GM19467 (cell line): ENCODE measurements at regions not wholly inside any gene's neighbourhood (a gene's known extent, or its start where the extent isn't known, plus 50 kb on each side); places are given as distances from the start of the nearest gene placed in this dataset.

Source experiments
- ATAC-seq: cut with Tn5 transposase; IDR thresholded peaks from one replicate; pipeline ENCODE4 v1.9.1; 2021; ENCODE audit warnings: mild to moderate bottlenecking, moderate library complexity; ENCODE audit not compliant: unreplicated experiment

GRCh38 chr2:67215214-67216055 is 181.7 kb upstream of the ETAA1 start:
- ATAC-seq, result no peak

GRCh38 chr2:67216103-67216502 is 181.0 kb upstream of the ETAA1 start:
- ATAC-seq, result no peak

- no peak for ATAC-seq
Measured at GRCh38 chr2:67216881-67217280, 180.3 kb upstream of the ETAA1 start.

GRCh38 chr2:67217398-67217797 is 179.7 kb upstream of the ETAA1 start:
- no peak for ATAC-seq

GRCh38 chr2:67218056-67218455 is 179.1 kb upstream of the ETAA1 start:
- ATAC-seq, result no peak

GRCh38 chr2:67219651-67220050 is 177.5 kb upstream of the ETAA1 start:
- ATAC-seq, result no peak

- ATAC-seq, result no peak
Measured at GRCh38 chr2:67221266-67221665, 175.9 kb upstream of the ETAA1 start.

- ATAC-seq, result no peak
Measured at GRCh38 chr2:67225287-67225973, 171.7 kb upstream of the ETAA1 start.

- no peak for ATAC-seq
Measured at GRCh38 chr2:67229706-67230105, 167.4 kb upstream of the ETAA1 start.

- no peak for ATAC-seq
Measured at GRCh38 chr2:67232936-67233335, 164.2 kb upstream of the ETAA1 start.

- ATAC-seq, result no peak
Measured at GRCh38 chr2:67234440-67234839, 162.7 kb upstream of the ETAA1 start.

GRCh38 chr2:67237288-67237687 is 159.8 kb upstream of the ETAA1 start:
- no peak for ATAC-seq

- ATAC-seq, result no peak
Measured at GRCh38 chr2:67240507-67240906, 156.6 kb upstream of the ETAA1 start.

GRCh38 chr2:67241453-67241852 is 155.7 kb upstream of the ETAA1 start:
- no peak for ATAC-seq

GRCh38 chr2:67242456-67242855 is 154.7 kb upstream of the ETAA1 start:
- ATAC-seq, result no peak

GRCh38 chr2:67243919-67244318 is 153.2 kb upstream of the ETAA1 start:
- no peak for ATAC-seq

GRCh38 chr2:67246791-67247190 is 150.3 kb upstream of the ETAA1 start:
- no peak for ATAC-seq

GRCh38 chr2:67251741-67252140 is 145.4 kb upstream of the ETAA1 start:
- no peak for ATAC-seq

GRCh38 chr2:67255933-67256615 is 141.1 kb upstream of the ETAA1 start:
- ATAC-seq, result no peak

GRCh38 chr2:67256892-67257291 is 140.2 kb upstream of the ETAA1 start:
- ATAC-seq, result no peak

- no peak for ATAC-seq
Measured at GRCh38 chr2:67258122-67258521, 139.0 kb upstream of the ETAA1 start.

- no peak for ATAC-seq
Measured at GRCh38 chr2:67258831-67259230, 138.3 kb upstream of the ETAA1 start.
